ENCODE measurements at regions not wholly inside any gene's neighbourhood (a gene's known extent, or its start where the extent isn't known, plus 50 kb on each side); places are given as distances from the start of the nearest gene placed in this dataset.
A peak's percentile ranks its signal among the peaks of the same experiment; 100 is the strongest.
"Not testable (repeated sequence)": the region's sequence is repeated elsewhere in the genome, so short reads cannot be mapped to it uniquely, and the experiment has no call there.

- Histone ChIP-seq H3K9me3 (no peaks in the 10 kb centered on the region), H3K27me3 (no peaks in the 10 kb centered on the region), H3K36me3 (no peaks in the 10 kb centered on the region), H3K27ac (no peak overlapping the region), H3K4me1 (no peaks in the 10 kb centered on the region), H3K4me3 (no peak overlapping the region)
- DNase-seq (no peak), ATAC-seq (no peak)
- TF ChIP-seq CTCF (IDR thresholded peaks at IDR 0.05), result no peak
- intact Hi-C loops (cut with DNase I), result no loop called here
Measured at GRCh38 chr10:9939716-9940115, 1078.0 kb upstream of the CELF2 start.

GRCh38 chr10:9944690-9945089, 1073.0 kb upstream of the CELF2 start:
- no peak for ATAC-seq
- no peak for TF ChIP-seq CTCF (IDR thresholded peaks at IDR 0.05)
- no peak overlapping the region for H3K27ac ChIP-seq
- DNase-seq, result no peak
- no peak overlapping the region for H3K4me3 ChIP-seq
- H3K4me1 ChIP-seq, result no peaks in the 10 kb centered on the region
- no peaks in the 10 kb centered on the region for H3K36me3 ChIP-seq
- no peaks in the 10 kb centered on the region for H3K9me3 ChIP-seq
- no peaks in the 10 kb centered on the region for H3K27me3 ChIP-seq
- intact Hi-C loops (cut with DNase I), result no loop called here

GRCh38 chr10:9950070-9950469, 1067.6 kb upstream of the CELF2 start:
- Histone ChIP-seq H3K27me3 (no peaks in the 10 kb centered on the region), H3K9me3 (no peaks in the 10 kb centered on the region), H3K27ac (no peak overlapping the region), H3K36me3 (no peaks in the 10 kb centered on the region), H3K4me3 (no peak overlapping the region), H3K4me1 (no peaks in the 10 kb centered on the region)
- ATAC-seq (no peak), DNase-seq (no peak)
- intact Hi-C loops (cut with DNase I), result no loop called here
- TF ChIP-seq CTCF (IDR thresholded peaks at IDR 0.05), result no peak

GRCh38 chr10:9951481-9952257, 1066.0 kb upstream of the CELF2 start:
- no peak for TF ChIP-seq CTCF (IDR thresholded peaks at IDR 0.05)
- no peaks in the 10 kb centered on the region for H3K27me3 ChIP-seq
- no peak overlapping the region for H3K27ac ChIP-seq
- DNase-seq (no peak), ATAC-seq (no peak)
- H3K9me3 ChIP-seq, result no peaks in the 10 kb centered on the region
- intact Hi-C loops (cut with DNase I), result no loop called here
- H3K4me3 ChIP-seq, result no peak overlapping the region
- no peaks in the 10 kb centered on the region for H3K36me3 ChIP-seq
- no peaks in the 10 kb centered on the region for H3K4me1 ChIP-seq

GRCh38 chr10:9957351-9957750, 1060.3 kb upstream of the CELF2 start:
- Histone ChIP-seq H3K36me3 (no peaks in the 10 kb centered on the region), H3K27ac (no peak overlapping the region), H3K27me3 (no peaks in the 10 kb centered on the region), H3K4me3 (no peak overlapping the region), H3K9me3 (no peaks in the 10 kb centered on the region), H3K4me1 (no peaks in the 10 kb centered on the region)
- peak; percentile 92 for ATAC-seq
- no peak for TF ChIP-seq CTCF (IDR thresholded peaks at IDR 0.05)
- intact Hi-C loops (cut with DNase I), result no loop called here
- DNase-seq, result no peak

- intact Hi-C loops (cut with DNase I); H3K9me3 ChIP-seq; H3K36me3 ChIP-seq; H3K27ac ChIP-seq; H3K4me3 ChIP-seq; ATAC-seq; H3K27me3 ChIP-seq; H3K4me1 ChIP-seq; DNase-seq: not testable (repeated sequence)
Measured at GRCh38 chr10:9957876-9958275, 1059.8 kb upstream of the CELF2 start.
